ENCODE measurements at regions not wholly inside any gene's neighbourhood (a gene's known extent, or its start where the extent isn't known, plus 50 kb on each side); places are given as distances from the start of the nearest gene placed in this dataset.
A peak's percentile ranks its signal among the peaks of the same experiment; 100 is the strongest.

DNA sequence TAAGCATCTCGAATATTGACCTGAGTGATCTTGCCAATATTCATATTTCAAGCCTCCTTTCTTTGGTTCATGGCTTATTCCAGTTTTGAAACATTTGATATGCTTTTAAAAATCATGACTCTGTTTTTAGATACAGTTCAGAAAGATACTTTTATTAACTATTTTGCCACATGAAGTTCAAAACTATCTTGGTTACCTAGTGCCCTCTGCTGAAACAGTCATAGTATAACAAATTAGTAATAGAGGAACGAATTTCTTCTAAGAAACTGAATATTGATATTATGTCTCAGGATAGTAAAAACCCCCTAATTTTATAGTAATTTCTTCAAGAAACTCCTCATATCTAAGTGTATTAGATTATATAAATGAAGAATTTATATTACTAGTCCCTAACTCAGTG, 52.6 kb upstream of the RC3H1 start:
- Histone ChIP-seq H2BK15ac (ENCODE audit: low read depth, low read length) (no peak overlapping the region), H4K8ac (replicated peaks; ENCODE audit: insufficient read length, low read depth, low read length) (no peak overlapping the region), H3K27me3 (ENCODE audit: insufficient read depth, low read length) (no peaks in the 10 kb centered on the region), H4K5ac (ENCODE audit: insufficient read length, low read depth, low read length) (no peak overlapping the region), H2BK20ac (ENCODE audit: low read depth, low read length, poor library complexity, severe bottlenecking) (no peak overlapping the region), H3K23ac (ENCODE audit: insufficient read length, low read depth, low read length) (no peak overlapping the region), H3K14ac (ENCODE audit: insufficient read depth, low read length) (no peak overlapping the region), H3K27ac (ENCODE audit: insufficient read length, low read depth, low read length) (no peak overlapping the region), H2AK5ac (ENCODE audit: insufficient read length, low read length) (no peak overlapping the region), H3K79me1 (ENCODE audit: insufficient read depth, low read depth, low read length, poor library complexity, severe bottlenecking) (no peaks in the 10 kb centered on the region), H3K4me1 (ENCODE audit: insufficient read depth, low read length) (no peaks in the 10 kb centered on the region), H2BK120ac (ENCODE audit: low read depth, low read length, poor library complexity, severe bottlenecking) (no peak overlapping the region), H2AFZ (ENCODE audit: low read length) (no peak overlapping the region), H3K9me3 (ENCODE audit: control insufficient read depth, low read depth, low read length) (no peaks in the 10 kb centered on the region), H4K20me1 (ENCODE audit: control insufficient read depth, insufficient read depth, insufficient read length) (no peaks in the 10 kb centered on the region), H2BK5ac (ENCODE audit: insufficient read length, low read length) (no peak overlapping the region), H4K91ac (ENCODE audit: insufficient read length, low read depth, low read length) (no peak overlapping the region), H2BK12ac (ENCODE audit: insufficient read length, low read depth, low read length) (no peak overlapping the region), H3K4me2 (ENCODE audit: insufficient read depth, insufficient read length, low read length) (no peak overlapping the region), H3K9ac (ENCODE audit: extremely low read depth, insufficient read length, low read length) (no peak overlapping the region), H3T11ph (ENCODE audit: low read length) (no peak overlapping the region), H3K18ac (ENCODE audit: insufficient read length, low read depth, low read length) (no peak overlapping the region), H3K23me2 (ENCODE audit: insufficient read length, low read depth, low read length, poor library complexity, severe bottlenecking) (no peaks in the 10 kb centered on the region), H3K79me2 (ENCODE audit: insufficient read depth, low read length) (no peaks in the 10 kb centered on the region), H3K4ac (ENCODE audit: low read depth, low read length) (no peak overlapping the region), H3K56ac (ENCODE audit: insufficient read length, low read depth, low read length) (no peak overlapping the region)
- TF ChIP-seq, protein P1, sequence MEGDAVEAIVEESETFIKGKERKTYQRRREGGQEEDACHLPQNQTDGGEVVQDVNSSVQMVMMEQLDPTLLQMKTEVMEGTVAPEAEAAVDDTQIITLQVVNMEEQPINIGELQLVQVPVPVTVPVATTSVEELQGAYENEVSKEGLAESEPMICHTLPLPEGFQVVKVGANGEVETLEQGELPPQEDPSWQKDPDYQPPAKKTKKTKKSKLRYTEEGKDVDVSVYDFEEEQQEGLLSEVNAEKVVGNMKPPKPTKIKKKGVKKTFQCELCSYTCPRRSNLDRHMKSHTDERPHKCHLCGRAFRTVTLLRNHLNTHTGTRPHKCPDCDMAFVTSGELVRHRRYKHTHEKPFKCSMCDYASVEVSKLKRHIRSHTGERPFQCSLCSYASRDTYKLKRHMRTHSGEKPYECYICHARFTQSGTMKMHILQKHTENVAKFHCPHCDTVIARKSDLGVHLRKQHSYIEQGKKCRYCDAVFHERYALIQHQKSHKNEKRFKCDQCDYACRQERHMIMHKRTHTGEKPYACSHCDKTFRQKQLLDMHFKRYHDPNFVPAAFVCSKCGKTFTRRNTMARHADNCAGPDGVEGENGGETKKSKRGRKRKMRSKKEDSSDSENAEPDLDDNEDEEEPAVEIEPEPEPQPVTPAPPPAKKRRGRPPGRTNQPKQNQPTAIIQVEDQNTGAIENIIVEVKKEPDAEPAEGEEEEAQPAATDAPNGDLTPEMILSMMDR (conservative IDR thresholded peaks at IDR 0.05), result peak; percentile 51
- Mint-ChIP-seq H3K4me3 (no peak overlapping the region), H3K9me3 (no peaks in the 10 kb centered on the region; a peak in 2 of 5 replicates), H3K4me1 (peaks cover 7 to 17% of the 10 kb centered on the region in 2 experiments), H3K27me3 (ENCODE audit: low read depth) (no peaks in the 10 kb centered on the region), H3K27ac (no peak overlapping the region), H3K36me3 (ENCODE audit: insufficient read depth in 1 of 3, low read depth in 3 of 3) (no peaks in the 10 kb centered on the region)
- no peak for DNase-seq
- no CpG with 5 or more reads among the region's 2 CpGs for WGBS (ENCODE audit: extremely low coverage, insufficient read length, low lambda C conversion rate)

Measured in H9 (cell line).